Astrocyte (in vitro differentiated cells and primary cell): ENCODE measurements at regions not wholly inside any gene's neighbourhood (a gene's known extent, or its start where the extent isn't known, plus 50 kb on each side); places are given as distances from the start of the nearest gene placed in this dataset.
A peak's percentile ranks its signal among the peaks of the same experiment; 100 is the strongest.

Experiments used
- DNase-seq: peaks from one replicate; pipeline ENCODE4 v3.0.0-alpha.2; 2010; ENCODE audit warnings: low read depth
- FAIRE-seq: peaks from 2 replicates; lab custom pipeline; 2011; peaks lifted over from hg19 to GRCh38; lab: Jason Lieb, UNC
- H2AFZ ChIP-seq: 2 replicates; pipeline ENCODE4 v1.6.0; 2012; ENCODE audit warnings: low read depth, low read length, inconsistent platforms
- H3K27ac ChIP-seq: 2 replicates; pipeline ENCODE4 v1.5.1; 2011; ENCODE audit warnings: low read depth, low read length, inconsistent platforms
- H3K27me3 ChIP-seq: 2 replicates; pipeline ENCODE4 v1.6.0; 2011; ENCODE audit warnings: low read length, inconsistent platforms; ENCODE audit not compliant: insufficient read depth
- H3K36me3 ChIP-seq: 2 replicates; pipeline ENCODE4 v1.5.1; 2011; ENCODE audit warnings: low read length, inconsistent platforms; ENCODE audit not compliant: insufficient read depth
- H3K4me1 ChIP-seq: 2 replicates; pipeline ENCODE4 v1.5.1; 2011; ENCODE audit warnings: low read length, inconsistent platforms; ENCODE audit not compliant: insufficient read depth
- H3K4me2 ChIP-seq: 2 replicates; pipeline ENCODE4 v1.6.0; 2012; ENCODE audit warnings: low read length, inconsistent platforms
- H3K4me3 ChIP-seq: 2 replicates; pipeline ENCODE4 v1.5.1; 2011; ENCODE audit warnings: low read depth, mild to moderate bottlenecking, low read length, inconsistent platforms; ENCODE audit not compliant: insufficient read depth
- H3K79me2 ChIP-seq: 2 replicates; pipeline ENCODE4 v1.6.0; 2012; ENCODE audit warnings: mild to moderate bottlenecking, low read length, inconsistent platforms; ENCODE audit not compliant: insufficient read depth
- H3K9ac ChIP-seq: 2 replicates; pipeline ENCODE4 v1.6.0; 2012; ENCODE audit warnings: mild to moderate bottlenecking, low read length, inconsistent platforms
- H3K9me3 ChIP-seq: 2 replicates; pipeline ENCODE4 v1.5.1; 2012; ENCODE audit warnings: low read depth, mild to moderate bottlenecking, low read length, inconsistent platforms; ENCODE audit not compliant: insufficient read depth
- H4K20me1 ChIP-seq: 2 replicates; pipeline ENCODE4 v1.6.0; 2012; ENCODE audit warnings: low read length, inconsistent platforms; ENCODE audit not compliant: insufficient read depth
- H3K27ac Mint-ChIP-seq: one replicate; pipeline ENCODE4 v1.8.0; 2021; ENCODE audit warnings: mild to moderate bottlenecking, mixed read lengths; ENCODE audit not compliant: unreplicated experiment
- H3K27me3 Mint-ChIP-seq: one replicate; pipeline ENCODE4 v1.8.0; 2021; ENCODE audit warnings: low read depth, mixed read lengths; ENCODE audit not compliant: unreplicated experiment
- H3K36me3 Mint-ChIP-seq: one replicate; pipeline ENCODE4 v1.8.0; 2021; ENCODE audit warnings: low read depth, mixed read lengths; ENCODE audit not compliant: unreplicated experiment
- H3K4me1 Mint-ChIP-seq: one replicate; pipeline ENCODE4 v1.8.0; 2021; ENCODE audit warnings: low read depth, mixed read lengths; ENCODE audit not compliant: unreplicated experiment
- H3K4me3 Mint-ChIP-seq: one replicate; pipeline ENCODE4 v1.8.0; 2021; ENCODE audit warnings: mild to moderate bottlenecking, moderate library complexity, mixed read lengths; ENCODE audit not compliant: unreplicated experiment
- H3K9me3 Mint-ChIP-seq: one replicate; pipeline ENCODE4 v1.8.0; 2021; ENCODE audit warnings: mild to moderate bottlenecking, mixed read lengths; ENCODE audit not compliant: unreplicated experiment
- EZH2 ChIP-seq: IDR thresholded peaks from 2 replicates; pipeline ENCODE4 v1.6.1; 2012; ENCODE audit warnings: mild to moderate bottlenecking, low read length, inconsistent platforms; ENCODE audit not compliant: insufficient read depth
- TF ChIP-seq, protein P1 (sequence below): IDR thresholded peaks from 2 replicates; pipeline ENCODE4 v1.5.1; 2011; ENCODE audit warnings: low read depth, mild to moderate bottlenecking, inconsistent platforms, low read length, moderate library complexity; ENCODE audit not compliant: insufficient read depth

DNA sequence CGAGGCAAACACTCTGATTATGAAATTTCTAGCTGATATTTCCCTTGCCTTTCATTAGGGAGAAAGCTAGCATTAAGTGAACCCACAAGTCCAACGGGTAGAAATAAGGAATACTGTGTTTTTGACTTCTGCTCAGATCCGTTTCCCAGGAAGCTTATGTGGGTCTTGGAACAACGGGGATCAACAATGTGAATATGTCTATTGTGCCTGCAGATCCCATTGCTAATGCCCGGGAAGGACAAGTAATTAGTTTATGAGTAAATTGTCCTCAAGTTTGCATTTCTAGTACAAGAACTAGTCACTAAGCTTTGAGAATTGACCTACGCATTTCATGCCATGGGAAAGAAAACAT is 236.4 kb downstream of the UACA start:
- no peak overlapping the region for H2AFZ ChIP-seq
- H3K9me3 ChIP-seq, result no peaks in the 10 kb centered on the region
- Mint-ChIP-seq H3K4me1 (peaks cover 9% of the 10 kb centered on the region), H3K9me3 (no peaks in the 10 kb centered on the region), H3K27me3 (peaks cover 59% of the 10 kb centered on the region), H3K4me3 (no peak overlapping the region), H3K36me3 (no peaks in the 10 kb centered on the region), H3K27ac (no peak overlapping the region)
- TF ChIP-seq, protein P1, sequence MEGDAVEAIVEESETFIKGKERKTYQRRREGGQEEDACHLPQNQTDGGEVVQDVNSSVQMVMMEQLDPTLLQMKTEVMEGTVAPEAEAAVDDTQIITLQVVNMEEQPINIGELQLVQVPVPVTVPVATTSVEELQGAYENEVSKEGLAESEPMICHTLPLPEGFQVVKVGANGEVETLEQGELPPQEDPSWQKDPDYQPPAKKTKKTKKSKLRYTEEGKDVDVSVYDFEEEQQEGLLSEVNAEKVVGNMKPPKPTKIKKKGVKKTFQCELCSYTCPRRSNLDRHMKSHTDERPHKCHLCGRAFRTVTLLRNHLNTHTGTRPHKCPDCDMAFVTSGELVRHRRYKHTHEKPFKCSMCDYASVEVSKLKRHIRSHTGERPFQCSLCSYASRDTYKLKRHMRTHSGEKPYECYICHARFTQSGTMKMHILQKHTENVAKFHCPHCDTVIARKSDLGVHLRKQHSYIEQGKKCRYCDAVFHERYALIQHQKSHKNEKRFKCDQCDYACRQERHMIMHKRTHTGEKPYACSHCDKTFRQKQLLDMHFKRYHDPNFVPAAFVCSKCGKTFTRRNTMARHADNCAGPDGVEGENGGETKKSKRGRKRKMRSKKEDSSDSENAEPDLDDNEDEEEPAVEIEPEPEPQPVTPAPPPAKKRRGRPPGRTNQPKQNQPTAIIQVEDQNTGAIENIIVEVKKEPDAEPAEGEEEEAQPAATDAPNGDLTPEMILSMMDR, result no peak
- TF ChIP-seq EZH2, result no peak
- no peak overlapping the region for H3K27ac ChIP-seq
- H3K4me2 ChIP-seq, result peak overlapping the region; percentile 79
- no peak overlapping the region for H3K9ac ChIP-seq
- peak overlapping the region; percentile 26 for H3K4me3 ChIP-seq
- no peaks in the 10 kb centered on the region for H3K36me3 ChIP-seq
- H3K27me3 ChIP-seq, result peaks cover 25% of the 10 kb centered on the region
- H3K4me1 ChIP-seq, result peaks cover 25% of the 10 kb centered on the region
- FAIRE-seq, result no peak
- H4K20me1 ChIP-seq, result no peaks in the 10 kb centered on the region
- no peak for DNase-seq
- no peaks in the 10 kb centered on the region for H3K79me2 ChIP-seq

DNA sequence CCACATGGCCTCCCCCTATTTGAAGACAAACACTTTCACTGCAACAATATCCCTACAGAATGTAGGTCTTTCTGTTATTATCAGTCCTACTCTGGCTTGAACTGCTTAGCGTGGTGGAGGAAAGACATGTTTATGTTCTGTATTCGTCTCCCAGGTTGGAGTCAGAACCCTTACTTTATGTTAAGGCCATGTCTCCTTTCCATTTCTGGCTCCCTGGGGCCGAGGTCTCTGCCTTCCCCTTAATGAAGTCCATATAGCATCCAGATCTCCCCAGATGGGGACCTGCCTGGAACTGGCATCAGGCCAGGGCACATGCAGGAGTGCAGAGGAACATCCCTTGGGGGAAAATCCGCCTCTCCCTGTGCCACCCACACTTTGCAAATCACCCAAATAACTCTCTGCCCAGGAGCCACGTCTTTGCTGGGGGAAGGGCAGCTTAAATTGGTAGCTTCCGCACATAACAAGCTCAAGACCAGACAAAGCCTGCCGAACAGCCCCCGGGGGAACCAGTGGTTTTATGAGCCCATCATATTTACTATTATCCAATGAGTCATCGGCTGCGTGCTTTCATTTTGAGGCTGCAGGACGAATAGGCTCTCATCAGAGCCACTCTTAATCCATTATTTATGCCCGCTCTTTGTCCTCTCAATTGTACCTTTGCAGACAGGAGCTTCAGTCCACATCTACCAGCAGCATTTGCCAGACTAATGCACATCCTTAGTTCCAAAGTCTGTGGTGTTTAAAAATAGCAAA is 237.0 kb downstream of the UACA start:
- Histone ChIP-seq H3K4me3 (peak overlapping the region; percentile 26), H2AFZ (peak overlapping the region; percentile 48)
- no peak overlapping the region for H3K4me3 Mint-ChIP-seq

More for the DNA sequence above, 237.0 kb downstream of the UACA start:
- TF ChIP-seq EZH2, result no peak
- TF ChIP-seq, protein P1, result no peak
- Histone ChIP-seq H4K20me1 (no peaks in the 10 kb centered on the region), H3K79me2 (no peaks in the 10 kb centered on the region), H3K9ac (no peak overlapping the region), H3K4me2 (peak overlapping the region; percentile 79), H3K27me3 (peaks cover 25% of the 10 kb centered on the region), H3K4me1 (peaks cover 25% of the 10 kb centered on the region), H3K36me3 (no peaks in the 10 kb centered on the region), H3K9me3 (no peaks in the 10 kb centered on the region), H3K27ac (no peak overlapping the region)
- H3K27ac Mint-ChIP-seq, result no peak overlapping the region
- FAIRE-seq (no peak), DNase-seq (peak; percentile 56)
- peaks cover 9% of the 10 kb centered on the region for H3K4me1 Mint-ChIP-seq
- H3K9me3 Mint-ChIP-seq, result no peaks in the 10 kb centered on the region
- no peaks in the 10 kb centered on the region for H3K36me3 Mint-ChIP-seq
- peaks cover 59% of the 10 kb centered on the region for H3K27me3 Mint-ChIP-seq
